HCT116 (cell line): ENCODE measurements at regions not wholly inside any gene's neighbourhood (a gene's known extent, or its start where the extent isn't known, plus 50 kb on each side); places are given as distances from the start of the nearest gene placed in this dataset.

ENCODE experiments used
- ATAC-seq: fragments of 200-7000 bp; cut with Tn5 transposase; 2 replicates; pipeline ENCODE4 v1.9.1; 2020; ENCODE audit warnings: mild to moderate bottlenecking, moderate library complexity
- BruUV-seq: library from RNA; stranded (reverse); fragments of 400-500 nt; replicated peaks from 2 replicates; lab custom pipeline; 2021; lab: Mats Ljungman, UMichigan
- CTCF ChIA-PET: fragments of 300-600 bp; sonication (Branson Sonifier 250); formaldehyde crosslinking; loops from one replicate; lab custom pipeline; 2021; ENCODE audit warnings: antibody characterized with exemption; lab: Charles Lee
- POLR2A ChIA-PET: fragments of 300-600, 350-600 bp; sonication (Branson Sonifier 250); formaldehyde crosslinking; loops from one replicate; lab custom pipeline; 2021; ENCODE audit warnings: antibody characterized with exemption; lab: Charles Lee
- RAD21 ChIA-PET, 2 experiments: fragments of 300-600 bp; sonication (Branson Sonifier 250); formaldehyde crosslinking; loops; one replicate each; lab custom pipeline; 2023; ENCODE audit warnings: low total read pairs in 2 of 2; ENCODE audit not compliant: uncharacterized antibody in 2 of 2, unreplicated experiment in 2 of 2, low non-redundant PET in 1 of 2; lab: Charles Lee
- DNase-seq: peaks from one replicate; pipeline ENCODE4 v3.0.0-alpha.2; 2010; ENCODE audit warnings: low read depth, low spot score
- H2AFZ ChIP-seq: fragments of 200-600 bp; shearing (Covaris generic), sonication (generic); 2 replicates; pipeline ENCODE4 v1.6.1; 2017; ENCODE audit warnings: low read depth, mixed run types, mixed read lengths, antibody characterized with exemption, low read length; ENCODE audit not compliant: poor library complexity, severe bottlenecking
- H3K27ac ChIP-seq: 2 replicates; pipeline ENCODE4 v1.5.1; 2012; ENCODE audit warnings: low read depth, low read length
- H3K27me3 ChIP-seq: fragments of 200-600 bp; sonication (generic); 2 replicates; pipeline ENCODE4 v1.6.1; 2016; ENCODE audit warnings: mixed run types, low read length, mixed read lengths; ENCODE audit not compliant: insufficient read depth
- H3K36me3 ChIP-seq, 2 experiments: fragments of 200-500 bp in 1 of 2; fragments of 200-600 bp in 1 of 2; sonication (Bioruptor generic) in 1 of 2; sonication (generic) in 1 of 2; 2 replicates each; pipeline versions ENCODE4 v1.5.1 to v1.6.1; 2014 to 2016; ENCODE audit warnings: low read length in 2 of 2, inconsistent platforms in 1 of 2, mixed read lengths in 1 of 2, mixed run types in 1 of 2; ENCODE audit not compliant: insufficient read depth in 2 of 2, control insufficient read depth in 1 of 2
- H3K4me1 ChIP-seq, 2 experiments: fragments of 200-600 bp in 1 of 2; sonication (generic) in 1 of 2; 2 replicates each; pipeline versions ENCODE4 v1.5.1 to v1.6.1; 2012 to 2017; ENCODE audit warnings: low read length in 2 of 2, inconsistent platforms in 1 of 2, mild to moderate bottlenecking in 1 of 2, mixed read lengths in 1 of 2, mixed run types in 1 of 2, moderate library complexity in 1 of 2; ENCODE audit not compliant: insufficient read depth in 2 of 2, control insufficient read depth in 1 of 2
- H3K4me2 ChIP-seq: fragments of 200-600 bp; sonication (generic); 2 replicates; pipeline ENCODE4 v1.6.1; 2017; ENCODE audit warnings: mixed run types, low read length, mixed read lengths
- H3K4me3 ChIP-seq, 2 experiments: fragments of 200-600 bp in 1 of 2; sonication (generic) in 1 of 2; replicated peaks in 1 of 2; 2 replicates each; pipeline ENCODE4 v1.5.1; 2011 to 2016; ENCODE audit warnings: low read length in 2 of 2, control low read depth in 1 of 2, low read depth in 1 of 2, mild to moderate bottlenecking in 1 of 2, mixed read lengths in 1 of 2, mixed run types in 1 of 2
- H3K79me2 ChIP-seq: fragments of 200-600 bp; sonication (generic); 2 replicates; pipeline ENCODE4 v1.6.1; 2017; ENCODE audit warnings: mild to moderate bottlenecking, mixed run types, low read length, moderate library complexity, mixed read lengths; ENCODE audit not compliant: insufficient read depth
- H3K9ac ChIP-seq: fragments of 200-600 bp; sonication (generic); 2 replicates; pipeline ENCODE4 v1.6.1; 2016; ENCODE audit warnings: low read length, mixed read lengths
- H3K9me2 ChIP-seq: fragments of 200-600 bp; sonication (generic), shearing (Covaris generic); 2 replicates; pipeline ENCODE4 v1.6.1; 2017; ENCODE audit warnings: mixed run types, mild to moderate bottlenecking, moderate library complexity; ENCODE audit not compliant: insufficient read depth
- H3K9me3 ChIP-seq, 2 experiments: fragments of 200-500 bp in 1 of 2; fragments of 200-600 bp in 1 of 2; sonication (Bioruptor generic) in 1 of 2; sonication (generic) in 1 of 2; 2 replicates each; pipeline ENCODE4 v1.6.1; 2014 to 2017; ENCODE audit warnings: low read length in 2 of 2, mixed read lengths in 2 of 2, inconsistent platforms in 1 of 2, low read depth in 1 of 2, mild to moderate bottlenecking in 1 of 2, mixed run types in 1 of 2, moderate library complexity in 1 of 2; ENCODE audit not compliant: control insufficient read depth in 1 of 2, insufficient read depth in 1 of 2
- H4K20me1 ChIP-seq: fragments of 200-600 bp; sonication (generic), shearing (Covaris generic); 2 replicates; pipeline ENCODE4 v1.6.1; 2017; ENCODE audit warnings: mixed run types, mild to moderate bottlenecking, moderate library complexity; ENCODE audit not compliant: insufficient read depth
- CBX3 ChIP-seq: IDR thresholded peaks from 2 replicates; pipeline ENCODE4 v1.6.1; 2012; ENCODE audit warnings: low read depth
- CEBPB ChIP-seq: IDR thresholded peaks from 2 replicates; pipeline ENCODE4 v1.6.1; 2012; ENCODE audit warnings: low read depth
- EGR1 ChIP-seq: IDR thresholded peaks from 2 replicates; pipeline ENCODE4 v1.6.1; 2012; ENCODE audit warnings: low read depth
- EZH2phosphoT487 ChIP-seq: fragments of 200-600 bp; IDR thresholded peaks from 2 replicates; pipeline ENCODE4 v1.6.1; 2018; ENCODE audit warnings: antibody characterized with exemption, borderline replicate concordance
- FOSL1 ChIP-seq: IDR thresholded peaks from 2 replicates; pipeline ENCODE4 v1.6.1; 2012; ENCODE audit warnings: low read depth
- RAD21 ChIP-seq: IDR thresholded peaks from 2 replicates; pipeline ENCODE4 v1.6.1; 2012; ENCODE audit warnings: low read depth, mild to moderate bottlenecking
- SIN3A ChIP-seq: IDR thresholded peaks from 2 replicates; pipeline ENCODE4 v1.6.1; 2012; ENCODE audit warnings: low read depth
- SRF ChIP-seq: IDR thresholded peaks from 2 replicates; pipeline ENCODE4 v1.6.1; 2012; ENCODE audit warnings: low read depth
- ZFX ChIP-seq: fragments of 450-650 bp; IDR thresholded peaks from 2 replicates; pipeline ENCODE4 v1.6.1; 2017
- ZNF274 ChIP-seq: fragments of 200-500 bp; sonication (Bioruptor generic); IDR thresholded peaks from 2 replicates; pipeline ENCODE4 v1.6.1; 2014; ENCODE audit warnings: mild to moderate bottlenecking, low read depth, low read length, inconsistent platforms
- intact Hi-C: fragments of 100-400 bp; cut with micrococcal nuclease; formaldehyde crosslinking; loops from 2 replicates; pipeline ENCODE4 v1.10.0; 2022
- TF ChIP-seq, protein P1 (sequence below): IDR thresholded peaks from 2 replicates; pipeline ENCODE4 v1.6.1; 2011; ENCODE audit warnings: mild to moderate bottlenecking, low read length, moderate library complexity; ENCODE audit not compliant: insufficient replicate concordance; ENCODE audit errors: extremely low read depth
- TF ChIP-seq, protein P2 (sequence below): IDR thresholded peaks from 2 replicates; pipeline ENCODE4 v1.6.1; 2012
- TF ChIP-seq, protein P3 (sequence below), 3 experiments: fragments of 200-600 bp in 1 of 3; sonication (generic) in 1 of 3; IDR thresholded peaks in 2 of 3; conservative IDR thresholded peaks in 1 of 3; 2 replicates each; pipeline ENCODE4 v1.5.1; 2012 to 2017; ENCODE audit warnings: low read depth in 2 of 3, low read length in 2 of 3, antibody characterized with exemption in 1 of 3, borderline replicate concordance in 1 of 3, control low read depth in 1 of 3, mild to moderate bottlenecking in 1 of 3, mixed read lengths in 1 of 3, mixed run types in 1 of 3, moderate library complexity in 1 of 3; ENCODE audit not compliant: insufficient read depth in 1 of 3

DNA sequence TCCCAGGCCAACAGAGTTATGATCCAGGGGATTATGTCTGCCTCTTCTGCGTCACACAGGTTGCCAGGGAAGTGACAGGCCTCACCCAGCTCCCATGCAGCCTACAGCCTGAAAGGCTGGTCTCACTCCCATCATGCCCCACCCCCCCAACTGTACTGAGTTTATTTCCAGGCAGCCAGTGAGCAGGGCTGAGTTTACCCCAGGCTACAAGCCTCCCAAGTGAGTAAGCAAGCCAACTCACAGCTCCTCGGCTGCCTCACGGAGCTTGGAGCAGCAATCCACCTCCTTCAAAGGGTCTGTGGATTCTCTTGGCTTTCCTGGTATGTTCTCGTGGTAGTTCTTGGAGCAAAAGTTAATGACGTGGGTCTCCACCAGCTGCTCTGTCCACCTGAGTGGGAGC lies 1147.6 kb upstream of the ADGRL4 start (continued):
- TF ChIP-seq, protein P1, sequence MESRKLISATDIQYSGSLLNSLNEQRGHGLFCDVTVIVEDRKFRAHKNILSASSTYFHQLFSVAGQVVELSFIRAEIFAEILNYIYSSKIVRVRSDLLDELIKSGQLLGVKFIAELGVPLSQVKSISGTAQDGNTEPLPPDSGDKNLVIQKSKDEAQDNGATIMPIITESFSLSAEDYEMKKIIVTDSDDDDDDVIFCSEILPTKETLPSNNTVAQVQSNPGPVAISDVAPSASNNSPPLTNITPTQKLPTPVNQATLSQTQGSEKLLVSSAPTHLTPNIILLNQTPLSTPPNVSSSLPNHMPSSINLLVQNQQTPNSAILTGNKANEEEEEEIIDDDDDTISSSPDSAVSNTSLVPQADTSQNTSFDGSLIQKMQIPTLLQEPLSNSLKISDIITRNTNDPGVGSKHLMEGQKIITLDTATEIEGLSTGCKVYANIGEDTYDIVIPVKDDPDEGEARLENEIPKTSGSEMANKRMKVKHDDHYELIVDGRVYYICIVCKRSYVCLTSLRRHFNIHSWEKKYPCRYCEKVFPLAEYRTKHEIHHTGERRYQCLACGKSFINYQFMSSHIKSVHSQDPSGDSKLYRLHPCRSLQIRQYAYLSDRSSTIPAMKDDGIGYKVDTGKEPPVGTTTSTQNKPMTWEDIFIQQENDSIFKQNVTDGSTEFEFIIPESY, result no peak
- TF ChIP-seq RAD21 (no peak), SRF (no peak), EZH2phosphoT487 (no peak), ZNF274 (no peak)

DNA sequence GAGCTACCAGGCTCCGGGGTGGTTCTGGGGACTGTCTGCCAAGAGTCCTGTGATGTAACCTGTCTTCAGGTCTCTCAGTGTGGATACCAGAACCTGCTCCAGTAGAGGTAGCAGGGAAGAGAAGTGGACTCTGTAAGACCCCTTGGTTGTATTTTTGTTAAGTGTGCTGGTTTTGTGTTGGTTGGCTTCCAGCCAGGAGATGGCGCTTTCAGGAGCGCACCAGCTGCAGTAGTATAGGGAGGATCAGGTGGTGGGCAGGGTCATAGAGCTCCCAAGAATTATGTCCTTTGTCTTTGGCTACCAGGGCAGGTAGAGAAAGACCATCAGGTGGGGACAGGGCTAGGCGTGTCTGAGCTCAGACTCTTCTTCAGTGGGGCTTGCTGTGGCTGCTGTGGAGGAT lies 1147.2 kb upstream of the ADGRL4 start:
- TF ChIP-seq RAD21 (no peak), EGR1 (no peak), ZFX (no peak), CEBPB (no peak), CBX3 (no peak), FOSL1 (no peak), ZNF274 (no peak), SIN3A (no peak), EZH2phosphoT487 (no peak)
- TF ChIP-seq, protein P2, sequence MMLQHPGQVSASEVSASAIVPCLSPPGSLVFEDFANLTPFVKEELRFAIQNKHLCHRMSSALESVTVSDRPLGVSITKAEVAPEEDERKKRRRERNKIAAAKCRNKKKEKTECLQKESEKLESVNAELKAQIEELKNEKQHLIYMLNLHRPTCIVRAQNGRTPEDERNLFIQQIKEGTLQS, result no peak
- TF ChIP-seq, protein P3, sequence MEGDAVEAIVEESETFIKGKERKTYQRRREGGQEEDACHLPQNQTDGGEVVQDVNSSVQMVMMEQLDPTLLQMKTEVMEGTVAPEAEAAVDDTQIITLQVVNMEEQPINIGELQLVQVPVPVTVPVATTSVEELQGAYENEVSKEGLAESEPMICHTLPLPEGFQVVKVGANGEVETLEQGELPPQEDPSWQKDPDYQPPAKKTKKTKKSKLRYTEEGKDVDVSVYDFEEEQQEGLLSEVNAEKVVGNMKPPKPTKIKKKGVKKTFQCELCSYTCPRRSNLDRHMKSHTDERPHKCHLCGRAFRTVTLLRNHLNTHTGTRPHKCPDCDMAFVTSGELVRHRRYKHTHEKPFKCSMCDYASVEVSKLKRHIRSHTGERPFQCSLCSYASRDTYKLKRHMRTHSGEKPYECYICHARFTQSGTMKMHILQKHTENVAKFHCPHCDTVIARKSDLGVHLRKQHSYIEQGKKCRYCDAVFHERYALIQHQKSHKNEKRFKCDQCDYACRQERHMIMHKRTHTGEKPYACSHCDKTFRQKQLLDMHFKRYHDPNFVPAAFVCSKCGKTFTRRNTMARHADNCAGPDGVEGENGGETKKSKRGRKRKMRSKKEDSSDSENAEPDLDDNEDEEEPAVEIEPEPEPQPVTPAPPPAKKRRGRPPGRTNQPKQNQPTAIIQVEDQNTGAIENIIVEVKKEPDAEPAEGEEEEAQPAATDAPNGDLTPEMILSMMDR (IDR thresholded peaks at IDR 0.05 in 2 of 3, conservative IDR thresholded peaks at IDR 0.05 in 1 of 3; ENCODE audit: borderline replicate concordance in 1 of 3, insufficient read depth in 1 of 3, low read depth in 2 of 3, low read length in 2 of 3), result no peak
- TF ChIP-seq, all 23 proteins: peak for 0
- Histone ChIP-seq H3K27ac (no peak overlapping the region), H2AFZ (no peak overlapping the region), H4K20me1 (no peaks in the 10 kb centered on the region), H3K4me1 (no peaks in the 10 kb centered on the region), H3K4me2 (no peak overlapping the region), H3K79me2 (no peaks in the 10 kb centered on the region), H3K36me3 (no peaks in the 10 kb centered on the region), H3K9ac (no peak overlapping the region), H3K9me3 (no peaks in the 10 kb centered on the region), H3K4me3 (no peak overlapping the region), H3K27me3 (no peaks in the 10 kb centered on the region), H3K9me2 (no peaks in the 10 kb centered on the region)
- DNase-seq (no peak), ATAC-seq (no peak)
- POLR2A ChIA-PET, result no interaction called here
- RAD21 ChIA-PET, result no interaction called here
- CTCF ChIA-PET, result no interaction called here
- intact Hi-C loops, result no loop called here
- no TSS peak for BruUV-seq
